ENCODE measurements at regions not wholly inside any gene's neighbourhood (a gene's known extent, or its start where the extent isn't known, plus 50 kb on each side); places are given as distances from the start of the nearest gene placed in this dataset.

DNA sequence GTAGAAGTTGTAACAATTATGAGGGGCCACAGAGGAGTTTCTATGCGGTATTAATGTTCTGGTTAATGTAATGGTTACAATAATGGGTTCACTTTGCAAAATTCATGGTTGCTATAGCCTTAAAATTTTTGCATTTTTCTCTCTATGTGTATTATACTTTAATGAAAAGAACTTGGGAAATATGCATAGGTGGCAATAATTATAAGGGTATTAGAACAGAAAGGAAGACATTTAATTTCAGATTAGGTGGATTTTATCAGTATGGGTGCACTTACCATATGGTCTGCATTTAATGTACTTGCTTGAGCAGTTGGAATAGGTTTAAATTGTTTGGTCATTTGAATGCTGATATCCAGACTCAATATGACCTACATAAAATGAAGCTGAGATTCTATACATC, 161.6 kb upstream of the TACR1 start:
- TF ChIP-seq EZH2phosphoT487 (IDR thresholded peaks at IDR 0.05; ENCODE audit: low read depth, severe bottlenecking, unreplicated experiment) (no peak), EZH2 (IDR thresholded peaks at IDR 0.05; ENCODE audit: borderline replicate concordance) (no peak)
- TF ChIP-seq, protein P1, sequence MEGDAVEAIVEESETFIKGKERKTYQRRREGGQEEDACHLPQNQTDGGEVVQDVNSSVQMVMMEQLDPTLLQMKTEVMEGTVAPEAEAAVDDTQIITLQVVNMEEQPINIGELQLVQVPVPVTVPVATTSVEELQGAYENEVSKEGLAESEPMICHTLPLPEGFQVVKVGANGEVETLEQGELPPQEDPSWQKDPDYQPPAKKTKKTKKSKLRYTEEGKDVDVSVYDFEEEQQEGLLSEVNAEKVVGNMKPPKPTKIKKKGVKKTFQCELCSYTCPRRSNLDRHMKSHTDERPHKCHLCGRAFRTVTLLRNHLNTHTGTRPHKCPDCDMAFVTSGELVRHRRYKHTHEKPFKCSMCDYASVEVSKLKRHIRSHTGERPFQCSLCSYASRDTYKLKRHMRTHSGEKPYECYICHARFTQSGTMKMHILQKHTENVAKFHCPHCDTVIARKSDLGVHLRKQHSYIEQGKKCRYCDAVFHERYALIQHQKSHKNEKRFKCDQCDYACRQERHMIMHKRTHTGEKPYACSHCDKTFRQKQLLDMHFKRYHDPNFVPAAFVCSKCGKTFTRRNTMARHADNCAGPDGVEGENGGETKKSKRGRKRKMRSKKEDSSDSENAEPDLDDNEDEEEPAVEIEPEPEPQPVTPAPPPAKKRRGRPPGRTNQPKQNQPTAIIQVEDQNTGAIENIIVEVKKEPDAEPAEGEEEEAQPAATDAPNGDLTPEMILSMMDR (IDR thresholded peaks at IDR 0.05; ENCODE audit: poor library complexity) = no peak
- 78% methylated on average over 1 of the region's 1 CpG for WGBS (ENCODE audit: low lambda C conversion rate, missing lambda C conversion rate)
- no peak overlapping the region for H2AFZ ChIP-seq

DNA sequence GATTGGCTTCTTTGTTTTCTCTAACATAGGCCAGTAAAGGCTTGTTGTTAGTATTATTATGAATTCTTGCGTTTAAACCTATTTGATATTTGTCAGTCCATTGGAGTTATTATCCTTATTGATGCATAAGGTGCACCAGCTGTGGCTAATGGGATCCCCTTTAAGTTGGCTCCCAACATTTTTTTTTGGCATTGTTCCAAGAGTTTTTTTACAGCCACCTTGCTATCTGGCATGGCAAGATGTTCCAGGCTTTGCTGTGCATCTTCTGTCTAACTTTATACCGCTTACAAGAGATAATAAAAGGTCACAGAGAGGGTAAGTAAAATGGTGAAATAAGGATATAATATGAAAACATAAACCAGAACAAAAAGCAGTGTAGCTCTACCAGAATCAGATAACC, 157.5 kb upstream of the TACR1 start:
- no peaks in the 10 kb centered on the region for H3K27me3 ChIP-seq
- 88% methylated on average over 2 of the region's 2 CpGs for WGBS (ENCODE audit: low lambda C conversion rate, missing lambda C conversion rate)
- DNase-seq (ENCODE audit: low spot score) = no peak
- H3K4me2 ChIP-seq = no peak overlapping the region
- no peak overlapping the region for H2AFZ ChIP-seq
- TF ChIP-seq, protein P1 (IDR thresholded peaks at IDR 0.05; ENCODE audit: poor library complexity) = no peak
- no peak for TF ChIP-seq EZH2phosphoT487 (IDR thresholded peaks at IDR 0.05; ENCODE audit: low read depth, severe bottlenecking, unreplicated experiment)
- no peak for TF ChIP-seq EZH2 (IDR thresholded peaks at IDR 0.05; ENCODE audit: borderline replicate concordance)
- H3K9me2 ChIP-seq (replicated peaks; ENCODE audit: insufficient read depth) = no peaks in the 10 kb centered on the region
- no peaks in the 10 kb centered on the region for H3K9me3 ChIP-seq (ENCODE audit: low read depth)
- no peak overlapping the region for H3K27ac ChIP-seq
- no peaks in the 10 kb centered on the region for H3K36me3 ChIP-seq (replicated peaks; ENCODE audit: insufficient read depth, low read depth)
- no peaks in the 10 kb centered on the region for H3K4me1 ChIP-seq (ENCODE audit: insufficient read depth)
- H3K4me3 ChIP-seq = no peak overlapping the region
- H4K20me1 ChIP-seq (ENCODE audit: insufficient read depth, poor library complexity, severe bottlenecking) = no peaks in the 10 kb centered on the region
- no peaks in the 10 kb centered on the region for H3K79me2 ChIP-seq

More for the DNA sequence above, 161.6 kb upstream of the TACR1 start:
- no peak overlapping the region for H3K27ac ChIP-seq
- no peaks in the 10 kb centered on the region for H3K9me3 ChIP-seq (ENCODE audit: low read depth)
- H4K20me1 ChIP-seq (ENCODE audit: insufficient read depth, poor library complexity, severe bottlenecking) = no peaks in the 10 kb centered on the region
- H3K79me2 ChIP-seq = no peaks in the 10 kb centered on the region
- no peak overlapping the region for H3K4me2 ChIP-seq
- no peak for DNase-seq (ENCODE audit: low spot score)
- H3K36me3 ChIP-seq (replicated peaks; ENCODE audit: insufficient read depth, low read depth) = no peaks in the 10 kb centered on the region
- no peaks in the 10 kb centered on the region for H3K27me3 ChIP-seq
- H3K9me2 ChIP-seq (replicated peaks; ENCODE audit: insufficient read depth) = no peaks in the 10 kb centered on the region
- H3K4me1 ChIP-seq (ENCODE audit: insufficient read depth) = no peaks in the 10 kb centered on the region
- no peak overlapping the region for H3K4me3 ChIP-seq

DNA sequence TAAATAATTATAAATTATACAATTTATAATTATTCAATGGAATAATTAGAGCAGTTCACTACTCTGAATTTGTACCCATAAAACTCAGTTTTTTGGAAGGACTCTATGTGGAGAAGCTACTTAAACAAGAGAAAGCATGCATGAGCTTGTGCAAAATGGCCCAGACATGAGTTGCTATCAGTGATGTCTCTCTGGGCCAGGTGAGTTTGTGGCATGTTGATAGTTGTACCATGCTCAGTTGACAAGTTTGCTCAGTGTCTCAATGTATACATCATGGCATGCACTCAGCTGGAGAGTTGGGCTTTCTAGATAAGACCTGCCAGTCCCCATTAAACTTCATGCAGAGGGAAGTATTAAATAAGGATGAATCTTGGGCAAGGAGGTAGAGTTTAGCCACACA, 153.8 kb upstream of the TACR1 start:
- DNase-seq (ENCODE audit: low spot score) = no peak
- H3K79me2 ChIP-seq = no peaks in the 10 kb centered on the region
- H3K27me3 ChIP-seq = no peaks in the 10 kb centered on the region
- H3K36me3 ChIP-seq (replicated peaks; ENCODE audit: insufficient read depth, low read depth) = no peaks in the 10 kb centered on the region
- H3K4me3 ChIP-seq = no peak overlapping the region
- no peak overlapping the region for H3K27ac ChIP-seq
- H3K4me1 ChIP-seq (ENCODE audit: insufficient read depth) = no peaks in the 10 kb centered on the region
- no peak overlapping the region for H3K4me2 ChIP-seq
- no peaks in the 10 kb centered on the region for H3K9me3 ChIP-seq (ENCODE audit: low read depth)
- H2AFZ ChIP-seq = no peak overlapping the region
- H4K20me1 ChIP-seq (ENCODE audit: insufficient read depth, poor library complexity, severe bottlenecking) = no peaks in the 10 kb centered on the region
- TF ChIP-seq EZH2 (IDR thresholded peaks at IDR 0.05; ENCODE audit: borderline replicate concordance) (no peak), EZH2phosphoT487 (IDR thresholded peaks at IDR 0.05; ENCODE audit: low read depth, severe bottlenecking, unreplicated experiment) (no peak)
- TF ChIP-seq, protein P1 (IDR thresholded peaks at IDR 0.05; ENCODE audit: poor library complexity) = no peak
- no peaks in the 10 kb centered on the region for H3K9me2 ChIP-seq (replicated peaks; ENCODE audit: insufficient read depth)

DNA sequence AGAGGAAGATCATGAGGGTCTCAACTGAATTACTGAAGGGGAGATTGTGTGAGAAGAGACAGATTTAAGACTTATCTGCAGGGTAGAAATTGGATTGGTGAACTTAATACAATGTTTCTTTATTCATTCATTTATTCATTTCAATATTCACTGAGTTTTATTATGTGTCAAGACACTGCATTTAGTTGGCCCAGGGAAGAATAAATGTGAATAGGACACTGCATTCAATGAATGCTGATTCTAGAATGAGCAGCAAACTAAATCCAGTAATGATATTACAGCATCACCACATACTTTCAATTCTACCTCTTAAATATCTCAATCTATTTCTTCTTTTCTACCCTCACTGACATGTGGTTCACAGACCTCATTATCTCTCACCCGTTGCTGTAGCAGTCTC, 149.0 kb upstream of the TACR1 start:
- no peak for TF ChIP-seq EZH2phosphoT487 (IDR thresholded peaks at IDR 0.05; ENCODE audit: low read depth, severe bottlenecking, unreplicated experiment)
- no peaks in the 10 kb centered on the region for H3K27me3 ChIP-seq
- 76% methylated on average over 1 of the region's 1 CpG for WGBS (ENCODE audit: low lambda C conversion rate, missing lambda C conversion rate)

More for the DNA sequence above, 149.0 kb upstream of the TACR1 start:
- Histone ChIP-seq H4K20me1 (ENCODE audit: insufficient read depth, poor library complexity, severe bottlenecking) (no peaks in the 10 kb centered on the region), H3K4me2 (no peak overlapping the region), H3K4me3 (no peak overlapping the region), H3K9me2 (replicated peaks; ENCODE audit: insufficient read depth) (no peaks in the 10 kb centered on the region), H3K79me2 (no peaks in the 10 kb centered on the region), H2AFZ (no peak overlapping the region), H3K4me1 (ENCODE audit: insufficient read depth) (no peaks in the 10 kb centered on the region), H3K9me3 (ENCODE audit: low read depth) (no peaks in the 10 kb centered on the region), H3K27ac (no peak overlapping the region), H3K36me3 (replicated peaks; ENCODE audit: insufficient read depth, low read depth) (no peaks in the 10 kb centered on the region)
- no peak for DNase-seq (ENCODE audit: low spot score)
